ENCODE measurements at regions not wholly inside any gene's neighbourhood (a gene's known extent, or its start where the extent isn't known, plus 50 kb on each side); places are given as distances from the start of the nearest gene placed in this dataset.

DNA sequence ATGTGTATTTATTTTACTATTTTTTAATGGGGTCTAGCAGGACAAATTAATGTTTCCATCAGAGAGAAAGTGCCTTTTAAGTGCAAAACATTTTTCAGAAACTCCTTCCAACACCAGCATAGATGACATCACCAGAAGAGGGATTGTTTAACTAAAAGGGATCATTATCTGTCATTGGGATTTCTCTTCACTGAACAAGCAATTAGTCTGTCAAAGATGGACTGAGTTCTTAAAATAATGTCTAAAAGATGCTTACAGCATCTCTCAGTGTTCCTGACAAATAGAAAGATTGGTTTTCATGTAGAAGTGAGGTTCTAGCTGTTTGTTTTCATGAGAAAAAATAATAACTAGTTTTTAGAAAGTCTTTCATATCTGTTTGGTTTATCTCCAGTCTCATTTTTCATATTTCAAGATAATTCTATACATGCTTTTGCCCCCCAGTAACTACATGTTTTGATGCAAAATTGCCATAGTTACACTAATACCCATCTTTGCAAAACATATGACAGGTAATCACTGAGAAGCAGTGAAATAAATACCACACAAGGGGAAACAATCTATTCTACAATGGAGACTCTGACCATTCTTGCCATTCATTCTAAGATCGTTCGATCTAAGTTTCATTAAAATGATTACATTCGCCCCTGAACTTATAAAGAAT, 850.3 kb downstream of the GALC start:
- TF ChIP-seq, protein P1, sequence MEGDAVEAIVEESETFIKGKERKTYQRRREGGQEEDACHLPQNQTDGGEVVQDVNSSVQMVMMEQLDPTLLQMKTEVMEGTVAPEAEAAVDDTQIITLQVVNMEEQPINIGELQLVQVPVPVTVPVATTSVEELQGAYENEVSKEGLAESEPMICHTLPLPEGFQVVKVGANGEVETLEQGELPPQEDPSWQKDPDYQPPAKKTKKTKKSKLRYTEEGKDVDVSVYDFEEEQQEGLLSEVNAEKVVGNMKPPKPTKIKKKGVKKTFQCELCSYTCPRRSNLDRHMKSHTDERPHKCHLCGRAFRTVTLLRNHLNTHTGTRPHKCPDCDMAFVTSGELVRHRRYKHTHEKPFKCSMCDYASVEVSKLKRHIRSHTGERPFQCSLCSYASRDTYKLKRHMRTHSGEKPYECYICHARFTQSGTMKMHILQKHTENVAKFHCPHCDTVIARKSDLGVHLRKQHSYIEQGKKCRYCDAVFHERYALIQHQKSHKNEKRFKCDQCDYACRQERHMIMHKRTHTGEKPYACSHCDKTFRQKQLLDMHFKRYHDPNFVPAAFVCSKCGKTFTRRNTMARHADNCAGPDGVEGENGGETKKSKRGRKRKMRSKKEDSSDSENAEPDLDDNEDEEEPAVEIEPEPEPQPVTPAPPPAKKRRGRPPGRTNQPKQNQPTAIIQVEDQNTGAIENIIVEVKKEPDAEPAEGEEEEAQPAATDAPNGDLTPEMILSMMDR (conservative IDR thresholded peaks at IDR 0.05; ENCODE audit: low read depth, low read length), result no peak
- TF ChIP-seq MAZ (IDR thresholded peaks at IDR 0.05; ENCODE audit: borderline replicate concordance, low read depth, low read length) (no peak), BHLHE40 (IDR thresholded peaks at IDR 0.05; ENCODE audit: low read depth, low read length) (no peak), FOS (IDR thresholded peaks at IDR 0.05; ENCODE audit: low read depth, low read length) (no peak), CHD1 (IDR thresholded peaks at IDR 0.05; ENCODE audit: low read depth, low read length) (no peak), SMC3 (IDR thresholded peaks at IDR 0.05; ENCODE audit: low read depth, low read length) (no peak), CEBPB (IDR thresholded peaks at IDR 0.05; ENCODE audit: low read depth, low read length) (no peak), RAD21 (IDR thresholded peaks at IDR 0.05; ENCODE audit: low read length) (no peak), RFX5 (IDR thresholded peaks at IDR 0.05; ENCODE audit: low read depth, low read length) (no peak), NFE2L2 (IDR thresholded peaks at IDR 0.05; ENCODE audit: low read depth, low read length) (no peak), RCOR1 (IDR thresholded peaks at IDR 0.05; ENCODE audit: insufficient replicate concordance, low read length) (no peak), MAFK (IDR thresholded peaks at IDR 0.05; ENCODE audit: low read depth, low read length) (no peak), POLR2A (IDR thresholded peaks at IDR 0.05; ENCODE audit: low read depth, low read length) (no peak)
- TF ChIP-seq, protein P2, sequence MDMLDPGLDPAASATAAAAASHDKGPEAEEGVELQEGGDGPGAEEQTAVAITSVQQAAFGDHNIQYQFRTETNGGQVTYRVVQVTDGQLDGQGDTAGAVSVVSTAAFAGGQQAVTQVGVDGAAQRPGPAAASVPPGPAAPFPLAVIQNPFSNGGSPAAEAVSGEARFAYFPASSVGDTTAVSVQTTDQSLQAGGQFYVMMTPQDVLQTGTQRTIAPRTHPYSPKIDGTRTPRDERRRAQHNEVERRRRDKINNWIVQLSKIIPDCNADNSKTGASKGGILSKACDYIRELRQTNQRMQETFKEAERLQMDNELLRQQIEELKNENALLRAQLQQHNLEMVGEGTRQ (IDR thresholded peaks at IDR 0.05; ENCODE audit: low read depth, low read length), result no peak
- intact Hi-C loops (cut with micrococcal nuclease), result no loop called here
- Histone ChIP-seq H4K5ac (ENCODE audit: low read depth, low read length) (no peak overlapping the region), H3K79me1 (ENCODE audit: low read depth in 1 of 2, low read length in 2 of 2) (no peaks in the 10 kb centered on the region), H3K9ac (ENCODE audit: low read depth, low read length) (no peak overlapping the region), H3K9me3 (ENCODE audit: control insufficient read depth, insufficient read depth, low read length) (no peaks in the 10 kb centered on the region; the same call in 1 of the 2 replicates), H2BK5ac (ENCODE audit: low read depth, low read length, poor library complexity, severe bottlenecking) (no peak overlapping the region), H3K36me3 (ENCODE audit: control insufficient read depth, insufficient read depth, low read length) (no peaks in the 10 kb centered on the region), H3K18ac (ENCODE audit: low read depth, low read length) (no peak overlapping the region), H2AK5ac (ENCODE audit: low read depth, low read length) (no peak overlapping the region), H3K23ac (ENCODE audit: low read depth, low read length) (no peak overlapping the region), H3K4me2 (ENCODE audit: low read depth, low read length) (no peak overlapping the region), H2AK9ac (replicated peaks; ENCODE audit: low read depth, low read length, poor library complexity) (no peak overlapping the region), H3K4me3 (ENCODE audit: insufficient read depth, low read depth, low read length) (no peak overlapping the region), H4K91ac (ENCODE audit: insufficient read depth, low read depth, low read length) (no peak overlapping the region), H2BK120ac (ENCODE audit: low read depth, low read length) (no peak overlapping the region), H2BK15ac (ENCODE audit: low read depth, low read length) (no peak overlapping the region), H4K8ac (ENCODE audit: low read depth in 2 of 2, low read length in 2 of 2) (no peak overlapping the region), H3K4me1 (ENCODE audit: control insufficient read depth, insufficient read depth, low read length) (no peaks in the 10 kb centered on the region; the same call in 1 of the 2 replicates), H2BK20ac (ENCODE audit: low read depth, low read length) (no peak overlapping the region), H3K14ac (replicated peaks; ENCODE audit: low read depth, low read length) (no peak overlapping the region), H3K27ac (ENCODE audit: insufficient read depth, low read length) (no peak overlapping the region), H2AFZ (replicated peaks; ENCODE audit: low read length, poor library complexity) (no peak overlapping the region), H3K27me3 (ENCODE audit: control insufficient read depth, insufficient read depth, low read length) (no peaks in the 10 kb centered on the region), H3K9me1 (ENCODE audit: insufficient read depth, low read length) (no peaks in the 10 kb centered on the region), H3K56ac (ENCODE audit: extremely low read depth, insufficient read depth, low read length) (no peak overlapping the region), H4K20me1 (ENCODE audit: insufficient read depth, low read length) (no peaks in the 10 kb centered on the region), H3K4ac (ENCODE audit: low read depth, low read length) (no peak overlapping the region)
- DNase-seq (no peak), ATAC-seq (ENCODE audit: low read depth) (no peak)
- dilution Hi-C loops (cut with HindIII; ENCODE audit: low sequenced_read_pairs, unreplicated experiment), result no loop called here
- WGBS, 2 experiments (ENCODE audit: extremely low coverage in 2 of 2, insufficient read length in 1 of 2), result no CpG with 5 or more reads among the region's 3 CpGs
- POLR2A ChIA-PET (ENCODE audit: unreplicated experiment), result no interaction called here
- in situ Hi-C loops (cut with MboI; ENCODE audit: low sequenced_read_pairs), result no loop called here
- CTCF ChIA-PET, result no interaction called here
- no TSS peak for BruUV-seq (replicated peaks)

Measured in IMR-90 (cell line).